ENCODE measurements at regions not wholly inside any gene's neighbourhood (a gene's known extent, or its start where the extent isn't known, plus 50 kb on each side); places are given as distances from the start of the nearest gene placed in this dataset.

DNA sequence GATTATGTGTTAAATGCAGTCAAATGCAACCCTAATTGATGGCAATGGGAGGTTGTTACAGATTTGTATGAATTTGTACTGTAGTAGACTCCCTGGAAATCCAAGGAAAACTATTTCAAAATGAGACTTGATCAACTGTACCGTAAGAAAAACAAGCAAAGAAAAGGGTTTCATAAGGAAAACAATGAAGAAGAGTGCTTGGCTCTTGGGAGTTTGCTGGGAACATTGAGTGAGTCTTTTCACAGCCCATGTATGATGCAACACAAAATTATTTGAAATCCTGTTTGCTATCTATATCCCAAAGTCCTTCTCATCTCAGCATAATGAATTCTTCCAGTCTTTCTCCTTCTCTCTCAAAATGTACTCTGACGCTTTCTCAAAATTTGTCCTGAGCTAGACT is 67.0 kb upstream of the OSR1 start:
- DNase-seq (ENCODE audit: low read depth), result peak; percentile 68
- TF ChIP-seq, protein P1, sequence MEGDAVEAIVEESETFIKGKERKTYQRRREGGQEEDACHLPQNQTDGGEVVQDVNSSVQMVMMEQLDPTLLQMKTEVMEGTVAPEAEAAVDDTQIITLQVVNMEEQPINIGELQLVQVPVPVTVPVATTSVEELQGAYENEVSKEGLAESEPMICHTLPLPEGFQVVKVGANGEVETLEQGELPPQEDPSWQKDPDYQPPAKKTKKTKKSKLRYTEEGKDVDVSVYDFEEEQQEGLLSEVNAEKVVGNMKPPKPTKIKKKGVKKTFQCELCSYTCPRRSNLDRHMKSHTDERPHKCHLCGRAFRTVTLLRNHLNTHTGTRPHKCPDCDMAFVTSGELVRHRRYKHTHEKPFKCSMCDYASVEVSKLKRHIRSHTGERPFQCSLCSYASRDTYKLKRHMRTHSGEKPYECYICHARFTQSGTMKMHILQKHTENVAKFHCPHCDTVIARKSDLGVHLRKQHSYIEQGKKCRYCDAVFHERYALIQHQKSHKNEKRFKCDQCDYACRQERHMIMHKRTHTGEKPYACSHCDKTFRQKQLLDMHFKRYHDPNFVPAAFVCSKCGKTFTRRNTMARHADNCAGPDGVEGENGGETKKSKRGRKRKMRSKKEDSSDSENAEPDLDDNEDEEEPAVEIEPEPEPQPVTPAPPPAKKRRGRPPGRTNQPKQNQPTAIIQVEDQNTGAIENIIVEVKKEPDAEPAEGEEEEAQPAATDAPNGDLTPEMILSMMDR (conservative IDR thresholded peaks at IDR 0.05; ENCODE audit: control insufficient read depth, insufficient read depth, low read depth, low read length), result no peak
- no peak overlapping the region for H3K4me3 ChIP-seq (ENCODE audit: control insufficient read depth, low read depth, low read length)

- H3K4me3 ChIP-seq (ENCODE audit: control insufficient read depth, low read depth, low read length), result no peak overlapping the region
- DNase-seq (ENCODE audit: low read depth), result no peak
- TF ChIP-seq, protein P1 (conservative IDR thresholded peaks at IDR 0.05; ENCODE audit: control insufficient read depth, insufficient read depth, low read depth, low read length), result no peak
Observed at GRCh38 chr2:19419211-19419880, 60.9 kb upstream of the OSR1 start.

DNA sequence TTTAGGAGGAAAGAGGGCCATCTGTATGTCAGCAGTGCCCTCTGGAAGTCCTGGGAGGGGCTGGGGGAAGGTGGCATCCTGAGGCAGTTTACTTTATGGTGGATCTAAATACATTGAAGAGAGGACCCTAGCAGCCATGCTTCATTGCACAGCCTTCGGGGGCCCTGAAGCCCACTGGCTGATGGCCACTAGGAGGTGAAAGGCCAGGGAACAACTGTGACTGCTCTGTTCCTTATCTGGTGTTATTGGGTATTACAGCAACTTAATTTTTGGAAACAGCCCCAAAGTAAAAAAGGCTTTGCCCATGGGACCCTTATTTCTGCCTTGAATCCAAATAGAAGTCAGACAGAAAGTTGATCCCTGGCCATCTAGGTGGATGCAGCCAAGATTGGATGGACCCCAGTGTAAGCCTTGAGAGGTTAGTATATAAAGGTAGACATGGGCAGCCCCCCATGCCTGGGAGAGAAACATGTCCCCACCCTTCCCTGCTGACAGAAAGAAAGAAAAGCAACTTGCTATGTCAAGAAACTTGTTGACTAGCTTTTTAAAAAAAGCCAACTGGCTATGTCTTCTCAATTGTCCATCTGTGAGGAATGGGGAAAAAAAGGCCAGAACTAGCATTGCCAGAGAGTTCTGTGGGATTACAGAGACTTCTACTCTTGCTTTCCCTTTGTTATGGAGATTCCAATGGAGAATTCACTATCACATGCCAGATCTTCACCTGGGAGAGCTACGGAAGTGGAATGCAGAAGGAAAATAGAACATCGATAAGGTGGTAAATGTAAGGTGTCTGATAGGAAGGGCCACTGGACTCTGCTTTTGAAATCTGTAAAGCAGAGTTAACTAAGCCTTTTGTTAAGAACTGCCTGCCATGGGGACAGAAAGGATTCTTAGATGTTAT is 58.6 kb upstream of the OSR1 start:
- H3K4me3 ChIP-seq (ENCODE audit: control insufficient read depth, low read depth, low read length), result no peak overlapping the region
- no peak for DNase-seq (ENCODE audit: low read depth)
- TF ChIP-seq, protein P1 (conservative IDR thresholded peaks at IDR 0.05; ENCODE audit: control insufficient read depth, insufficient read depth, low read depth, low read length), result no peak

GRCh38 chr2:19416083-19416482 is 57.7 kb upstream of the OSR1 start:
- H3K4me3 ChIP-seq (ENCODE audit: control insufficient read depth, low read depth, low read length), result no peak overlapping the region
- TF ChIP-seq, protein P1 (conservative IDR thresholded peaks at IDR 0.05; ENCODE audit: control insufficient read depth, insufficient read depth, low read depth, low read length), result no peak
- DNase-seq (ENCODE audit: low read depth), result no peak

DNA sequence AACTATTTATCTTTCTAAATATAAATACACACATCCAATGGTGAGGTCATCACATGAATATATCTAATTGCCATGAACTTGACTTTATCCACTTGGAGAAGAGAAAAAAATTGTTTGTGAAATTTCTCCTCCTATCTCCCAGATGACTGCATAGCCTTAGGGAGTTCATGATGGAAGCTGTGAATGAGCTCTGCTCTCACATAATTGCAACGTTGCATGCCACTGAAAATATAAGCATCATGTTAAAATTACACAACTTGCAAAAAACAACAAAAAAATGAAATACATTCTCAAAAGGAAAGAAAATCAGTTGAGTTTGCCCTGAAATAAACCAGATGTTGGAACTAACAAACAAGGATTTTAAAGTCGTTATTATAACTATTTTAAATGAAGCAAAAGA is 50.6 kb upstream of the OSR1 start:
- H3K4me3 ChIP-seq (ENCODE audit: control insufficient read depth, low read depth, low read length), result no peak overlapping the region
- TF ChIP-seq, protein P1 (conservative IDR thresholded peaks at IDR 0.05; ENCODE audit: control insufficient read depth, insufficient read depth, low read depth, low read length), result no peak
- no peak for DNase-seq (ENCODE audit: low read depth)

GRCh38 chr2:19408592-19408991 is 50.2 kb upstream of the OSR1 start:
- TF ChIP-seq, protein P1 (conservative IDR thresholded peaks at IDR 0.05; ENCODE audit: control insufficient read depth, insufficient read depth, low read depth, low read length), result no peak
- no peak for DNase-seq (ENCODE audit: low read depth)
- no peak overlapping the region for H3K4me3 ChIP-seq (ENCODE audit: control insufficient read depth, low read depth, low read length)
